Mucosa of stomach (tissue), 1 donor: ENCODE measurements at regions not wholly inside any gene's neighbourhood (a gene's known extent, or its start where the extent isn't known, plus 50 kb on each side); places are given as distances from the start of the nearest gene placed in this dataset.
"Not testable (repeated sequence)": the region's sequence is repeated elsewhere in the genome, so short reads cannot be mapped to it uniquely, and the experiment has no call there.

Source experiments
- H3K27me3 ChIP-seq: one replicate; pipeline ENCODE4 v1.7.0; 2013; ENCODE audit warnings: mild to moderate bottlenecking, low read length; ENCODE audit not compliant: control insufficient read depth, insufficient read depth
- H3K36me3 ChIP-seq: one replicate; pipeline ENCODE4 v1.7.0; 2013; ENCODE audit warnings: low read length; ENCODE audit not compliant: control insufficient read depth, insufficient read depth
- H3K4me1 ChIP-seq: one replicate; pipeline ENCODE4 v1.7.0; 2013; ENCODE audit warnings: mild to moderate bottlenecking, low read length; ENCODE audit not compliant: control insufficient read depth, insufficient read depth
- H3K4me3 ChIP-seq: one replicate; pipeline ENCODE4 v1.7.0; 2013; ENCODE audit warnings: low read length
- H3K9ac ChIP-seq: one replicate; pipeline ENCODE4 v1.7.0; 2013; ENCODE audit warnings: mild to moderate bottlenecking, low read length, moderate library complexity
- H3K9me3 ChIP-seq: one replicate; pipeline ENCODE4 v1.7.0; 2013; ENCODE audit warnings: mild to moderate bottlenecking, low read length, moderate library complexity; ENCODE audit not compliant: control insufficient read depth
- donor health status: Pancreatic carcinoma.

DNA sequence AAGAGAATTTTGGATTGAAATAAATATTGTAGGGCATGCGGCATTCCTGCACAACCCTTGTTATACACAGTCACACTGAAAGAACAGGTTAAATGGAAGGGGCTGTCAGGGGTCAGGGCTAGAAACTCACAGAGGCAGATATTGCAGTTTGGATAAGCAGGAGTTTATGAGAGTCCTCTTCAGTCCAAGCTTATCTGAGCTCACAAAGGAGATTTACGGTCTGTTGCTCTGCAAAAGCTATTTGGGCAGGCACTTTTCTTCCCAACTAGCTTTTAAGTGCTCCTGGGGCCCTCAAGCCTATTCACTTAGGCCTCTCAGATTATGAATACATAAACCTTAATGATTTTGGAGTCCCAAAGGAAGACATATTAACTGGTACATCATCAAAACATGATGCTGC is 156.2 kb downstream of the SOX4 start:
- Histone ChIP-seq H3K9ac (no peak overlapping the region), H3K4me3 (no peak overlapping the region)

DNA sequence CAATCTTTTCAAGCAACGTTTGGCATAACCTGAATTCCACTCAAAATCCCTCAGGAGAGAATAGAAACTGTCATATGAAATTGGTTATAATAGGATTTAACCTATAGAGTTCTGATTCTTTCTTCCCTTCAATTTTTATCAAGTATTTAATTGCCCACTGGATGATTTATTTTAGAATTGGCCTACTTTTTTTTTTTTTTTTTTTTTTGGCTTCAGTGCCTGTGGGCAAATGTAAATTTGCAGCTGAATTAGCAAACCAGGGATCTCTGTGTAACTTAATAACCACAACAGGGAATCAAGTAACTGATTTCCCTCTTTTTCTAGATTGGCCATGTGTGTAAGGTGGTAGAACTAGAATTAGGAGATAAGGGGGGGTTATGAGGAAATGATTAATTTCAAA is 157.0 kb downstream of the SOX4 start:
- no peak overlapping the region for H3K9ac ChIP-seq
- H3K36me3 ChIP-seq, result no peaks in the 10 kb centered on the region
- H3K4me3 ChIP-seq, result no peak overlapping the region
- peaks cover 4% of the 10 kb centered on the region for H3K4me1 ChIP-seq
- no peaks in the 10 kb centered on the region for H3K9me3 ChIP-seq
- no peaks in the 10 kb centered on the region for H3K27me3 ChIP-seq

More for the DNA sequence above, 156.2 kb downstream of the SOX4 start:
- Histone ChIP-seq H3K9me3 (no peaks in the 10 kb centered on the region), H3K4me1 (peaks cover 4% of the 10 kb centered on the region), H3K36me3 (no peaks in the 10 kb centered on the region), H3K27me3 (no peaks in the 10 kb centered on the region)

GRCh38 chr6:21751608-21752007 is 158.1 kb downstream of the SOX4 start:
- peaks cover 4% of the 10 kb centered on the region for H3K4me1 ChIP-seq
- H3K9me3 ChIP-seq, result no peaks in the 10 kb centered on the region
- no peak overlapping the region for H3K9ac ChIP-seq
- H3K36me3 ChIP-seq, result no peaks in the 10 kb centered on the region
- H3K27me3 ChIP-seq, result no peaks in the 10 kb centered on the region
- no peak overlapping the region for H3K4me3 ChIP-seq

DNA sequence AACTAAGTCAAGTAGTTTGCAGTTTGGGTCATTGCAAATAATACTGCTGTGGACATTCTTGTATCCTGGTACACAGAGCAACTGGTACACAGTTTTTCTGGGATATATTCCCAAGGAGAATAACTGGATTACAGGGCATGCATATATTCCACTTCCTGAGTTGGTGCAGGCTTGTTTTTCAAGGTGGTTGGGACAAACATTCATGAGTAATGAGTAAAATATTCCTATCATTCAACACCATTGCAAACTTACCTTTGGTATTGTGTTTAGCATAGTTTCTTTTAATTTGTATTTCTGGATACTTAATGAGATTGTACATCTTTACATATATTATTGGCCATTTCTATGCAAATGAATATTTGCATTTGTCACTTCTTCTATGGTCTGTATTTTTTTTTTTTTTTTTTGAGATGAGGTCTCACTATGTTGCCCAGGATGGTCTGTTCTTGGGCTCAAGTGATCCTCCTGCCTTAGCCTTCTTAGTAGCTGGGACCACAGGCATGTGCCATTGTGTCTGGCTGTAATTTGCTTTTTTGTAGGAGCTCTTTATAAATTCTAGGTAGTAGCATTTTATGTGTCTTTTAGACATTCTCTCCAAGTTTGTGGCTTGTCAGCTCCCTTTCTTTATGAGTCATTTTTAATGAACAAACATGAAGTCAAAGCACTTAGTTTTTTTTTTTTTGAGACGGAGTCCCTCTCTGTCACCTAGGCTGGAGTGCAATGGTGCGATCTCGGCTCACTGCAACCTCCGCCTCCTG is 158.7 kb downstream of the SOX4 start:
- no peaks in the 10 kb centered on the region for H3K9me3 ChIP-seq
- no peak overlapping the region for H3K9ac ChIP-seq
- peaks cover 4% of the 10 kb centered on the region for H3K4me1 ChIP-seq

GRCh38 chr6:21753241-21754108 is 159.9 kb downstream of the SOX4 start:
- Histone ChIP-seq H3K4me1 (peaks cover 4% of the 10 kb centered on the region), H3K27me3 (no peaks in the 10 kb centered on the region), H3K36me3 (no peaks in the 10 kb centered on the region), H3K9ac (no peak overlapping the region), H3K4me3 (no peak overlapping the region), H3K9me3 (no peaks in the 10 kb centered on the region)

More for the DNA sequence above, 158.7 kb downstream of the SOX4 start:
- Histone ChIP-seq H3K4me3 (no peak overlapping the region), H3K27me3 (no peaks in the 10 kb centered on the region), H3K36me3 (no peaks in the 10 kb centered on the region)

- Histone ChIP-seq H3K9me3 (no peaks in the 10 kb centered on the region), H3K27me3 (no peaks in the 10 kb centered on the region), H3K36me3 (no peaks in the 10 kb centered on the region), H3K4me3 (no peak overlapping the region), H3K9ac (no peak overlapping the region), H3K4me1 (peaks cover 4% of the 10 kb centered on the region)
Measured at GRCh38 chr6:21754891-21755290, 161.3 kb downstream of the SOX4 start.

- no peaks in the 10 kb centered on the region for H3K27me3 ChIP-seq
- no peak overlapping the region for H3K9ac ChIP-seq
- H3K4me1 ChIP-seq, result peaks cover 4% of the 10 kb centered on the region
- H3K4me3 ChIP-seq, result no peak overlapping the region
- H3K36me3 ChIP-seq, result no peaks in the 10 kb centered on the region
- no peaks in the 10 kb centered on the region for H3K9me3 ChIP-seq
Measured at GRCh38 chr6:21756487-21756886, 162.9 kb downstream of the SOX4 start.

GRCh38 chr6:21757392-21757791 is 163.8 kb downstream of the SOX4 start:
- not testable (repeated sequence) for H3K36me3 ChIP-seq, H3K9ac ChIP-seq, H3K27me3 ChIP-seq, H3K9me3 ChIP-seq, H3K4me3 ChIP-seq, H3K4me1 ChIP-seq

DNA sequence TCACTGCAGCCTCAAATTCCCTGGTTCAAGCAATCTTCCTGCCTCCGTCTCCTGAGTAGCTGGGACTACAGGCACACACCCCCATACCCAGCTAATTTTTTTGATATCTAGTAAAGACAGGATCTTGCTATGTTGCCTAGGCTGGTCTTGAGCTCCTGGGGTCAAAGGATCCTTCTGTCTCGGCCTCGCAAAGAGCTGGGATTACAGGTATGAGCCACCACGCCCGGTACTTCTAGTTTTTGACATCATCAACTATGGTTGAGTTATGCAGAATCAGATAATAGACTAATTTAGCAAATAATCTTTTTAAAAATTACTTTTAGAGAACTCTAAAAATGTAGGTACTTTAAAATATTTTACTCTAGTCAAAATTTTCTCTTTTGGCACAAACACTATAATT is 166.2 kb downstream of the SOX4 start:
- H3K4me1 ChIP-seq, result no peaks in the 10 kb centered on the region
- H3K27me3 ChIP-seq, result no peaks in the 10 kb centered on the region
- H3K9me3 ChIP-seq, result no peaks in the 10 kb centered on the region
- H3K36me3 ChIP-seq, result no peaks in the 10 kb centered on the region
- H3K4me3 ChIP-seq, result no peak overlapping the region
- no peak overlapping the region for H3K9ac ChIP-seq

DNA sequence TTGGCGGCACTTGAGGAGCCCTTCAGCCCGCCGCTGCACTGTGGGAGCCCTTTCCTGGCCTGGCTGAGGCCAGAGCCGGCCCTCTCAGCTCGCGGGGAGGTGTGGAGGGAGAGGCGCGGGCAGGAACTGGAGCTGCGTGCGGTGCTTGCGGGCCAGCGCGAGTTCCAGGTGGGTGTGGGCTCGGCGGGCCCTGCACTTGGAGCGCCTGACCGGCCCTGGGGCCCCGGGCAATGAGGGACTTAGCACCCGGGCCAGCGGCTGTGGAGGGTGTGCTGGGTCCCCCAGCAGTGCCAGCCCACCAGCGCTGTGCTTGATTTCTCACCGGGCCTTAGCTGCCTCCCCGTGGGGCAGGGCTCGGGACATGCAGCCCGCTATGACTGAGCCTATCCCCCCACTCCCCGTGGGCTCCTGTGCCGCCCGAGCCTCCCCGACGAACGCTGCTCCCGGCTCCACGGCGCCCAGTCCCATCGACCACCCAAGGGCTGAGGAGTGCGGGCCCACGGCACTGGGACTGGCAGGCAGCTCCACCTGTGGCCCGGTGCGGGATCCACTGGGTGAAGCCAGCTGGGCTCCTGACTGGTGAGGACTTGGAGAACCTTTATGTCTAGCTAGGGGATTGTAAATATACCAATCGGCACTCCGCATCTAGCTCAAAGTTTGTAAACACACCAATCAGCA is 167.6 kb downstream of the SOX4 start:
- H3K27me3 ChIP-seq, H3K9me3 ChIP-seq, H3K9ac ChIP-seq, H3K4me1 ChIP-seq, H3K36me3 ChIP-seq, H3K4me3 ChIP-seq: not testable (repeated sequence)

GRCh38 chr6:21764989-21765388 is 171.4 kb downstream of the SOX4 start:
- Histone ChIP-seq H3K4me1 (no peaks in the 10 kb centered on the region), H3K9me3 (no peaks in the 10 kb centered on the region), H3K4me3 (no peak overlapping the region), H3K9ac (no peak overlapping the region), H3K27me3 (no peaks in the 10 kb centered on the region), H3K36me3 (no peaks in the 10 kb centered on the region)
